Keratinocyte (primary cell): ENCODE measurements at regions not wholly inside any gene's neighbourhood (a gene's known extent, or its start where the extent isn't known, plus 50 kb on each side); places are given as distances from the start of the nearest gene placed in this dataset.
"Not testable (repeated sequence)": the region's sequence is repeated elsewhere in the genome, so short reads cannot be mapped to it uniquely, and the experiment has no call there.

Source experiments
- DNase-seq: peaks from one replicate; pipeline ENCODE4 v3.0.0-alpha.2; 2011; ENCODE audit warnings: low read depth, missing footprints, low spot score
- FAIRE-seq: peaks from 2 replicates; lab custom pipeline; 2011; peaks lifted over from hg19 to GRCh38; lab: Jason Lieb, UNC
- H2AFZ ChIP-seq: 2 replicates; pipeline ENCODE4 v1.6.0; 2012; ENCODE audit warnings: low read length, control low read depth, inconsistent platforms; ENCODE audit not compliant: control insufficient read depth
- H3K27ac ChIP-seq: 2 replicates; pipeline ENCODE4 v1.5.1; 2011; ENCODE audit warnings: low read length; ENCODE audit not compliant: control insufficient read depth, insufficient read depth
- H3K27me3 ChIP-seq: 3 replicates; pipeline ENCODE4 v1.6.0; 2011; ENCODE audit warnings: low read length; ENCODE audit not compliant: control insufficient read depth, insufficient read depth; ENCODE audit errors: extremely low read depth
- H3K36me3 ChIP-seq, 2 experiments: 2 replicates in 1 of 2; 3 replicates in 1 of 2; pipeline ENCODE4 v1.5.1; 2011; ENCODE audit warnings: low read length in 2 of 2, mild to moderate bottlenecking in 1 of 2; ENCODE audit not compliant: control insufficient read depth in 2 of 2, insufficient read depth in 2 of 2; ENCODE audit errors: extremely low read depth in 1 of 2
- H3K4me1 ChIP-seq: 3 replicates; pipeline ENCODE4 v1.5.1; 2011; ENCODE audit warnings: low read length; ENCODE audit not compliant: control insufficient read depth, insufficient read depth; ENCODE audit errors: extremely low read depth
- H3K4me2 ChIP-seq: 3 replicates; pipeline ENCODE4 v1.6.0; 2011; ENCODE audit warnings: low read depth, low read length; ENCODE audit not compliant: control insufficient read depth, insufficient read depth; ENCODE audit errors: extremely low read depth
- H3K4me3 ChIP-seq, 3 experiments: fragments of 200-600 bp in 1 of 3; sonication (generic) in 1 of 3; 2 replicates in 2 of 3; 3 replicates in 1 of 3; pipeline ENCODE4 v1.5.1; 2011 to 2016; ENCODE audit warnings: low read length in 3 of 3, mild to moderate bottlenecking in 3 of 3, control low read depth in 2 of 3, inconsistent platforms in 1 of 3, low read depth in 1 of 3, mixed read lengths in 1 of 3, mixed run types in 1 of 3, moderate library complexity in 1 of 3; ENCODE audit not compliant: control insufficient read depth in 2 of 3, insufficient read depth in 2 of 3; ENCODE audit errors: extremely low read depth in 1 of 3
- H3K79me2 ChIP-seq: 2 replicates; pipeline ENCODE4 v1.6.0; 2012; ENCODE audit warnings: low read length; ENCODE audit not compliant: control insufficient read depth, insufficient read depth
- H3K9ac ChIP-seq: 3 replicates; pipeline ENCODE4 v1.6.0; 2011; ENCODE audit warnings: low read length; ENCODE audit not compliant: control insufficient read depth, insufficient read depth; ENCODE audit errors: extremely low read depth
- H3K9me1 ChIP-seq: 3 replicates; pipeline ENCODE4 v1.6.0; 2011; ENCODE audit warnings: low read length; ENCODE audit not compliant: control insufficient read depth, insufficient read depth; ENCODE audit errors: extremely low read depth
- H3K9me3 ChIP-seq: 2 replicates; pipeline ENCODE4 v1.5.1; 2012; ENCODE audit warnings: low read depth, low read length; ENCODE audit not compliant: control insufficient read depth
- H4K20me1 ChIP-seq: 3 replicates; pipeline ENCODE4 v1.6.0; 2011; ENCODE audit warnings: low read length; ENCODE audit not compliant: control insufficient read depth, insufficient read depth; ENCODE audit errors: extremely low read depth
- CTCF ChIP-seq, 3 experiments: IDR thresholded peaks in 1 of 3; conservative IDR thresholded peaks in 1 of 3; optimal IDR thresholded peaks in 1 of 3; 2 replicates in 2 of 3; 3 replicates in 1 of 3; pipeline versions ENCODE3 to v1.5.1; 2011; ENCODE audit warnings: low read length in 3 of 3, mild to moderate bottlenecking in 3 of 3, moderate library complexity in 2 of 3, control low read depth in 1 of 3, inconsistent platforms in 1 of 3; ENCODE audit not compliant: insufficient read depth in 2 of 3; ENCODE audit errors: extremely low read depth in 1 of 3
- EZH2 ChIP-seq: IDR thresholded peaks from one replicate; pipeline ENCODE4 v1.6.1; 2012; ENCODE audit warnings: inconsistent platforms, mild to moderate bottlenecking, low read length, moderate library complexity
- dilution Hi-C: fragments of 300-500 bp; cut with MboI; formaldehyde crosslinking; loops from one replicate; pipeline ENCODE4 v1.7.0; 2020; ENCODE audit warnings: low sequenced_read_pairs; ENCODE audit not compliant: extremely low pct_ligation_motif_present

DNA sequence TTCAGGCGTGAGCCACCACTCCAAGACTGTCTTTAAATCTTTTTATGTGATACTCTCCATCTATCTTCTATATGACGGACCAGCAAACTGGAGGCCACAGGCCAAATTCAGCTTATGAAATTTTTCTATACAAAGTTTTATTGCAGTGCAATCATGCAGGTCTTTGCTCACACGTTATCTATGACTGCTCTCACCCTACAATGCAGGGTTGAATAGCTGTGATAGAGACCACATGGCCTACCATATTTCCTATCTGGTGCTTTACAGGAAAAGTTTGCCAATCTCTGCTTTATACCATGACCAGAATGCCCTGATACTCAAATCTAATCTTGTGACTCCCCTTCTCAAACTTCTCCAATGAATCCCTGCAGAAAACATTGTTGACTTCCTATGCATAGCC is 89.5 kb upstream of the ACBD5 start:
- H3K4me2 ChIP-seq: no peak overlapping the region
- no peaks in the 10 kb centered on the region for H3K9me3 ChIP-seq
- no peaks in the 10 kb centered on the region for H3K79me2 ChIP-seq
- no peaks in the 10 kb centered on the region for H3K4me1 ChIP-seq
- H3K9ac ChIP-seq: no peak overlapping the region
- H3K27ac ChIP-seq: no peak overlapping the region
- no peaks in the 10 kb centered on the region for H4K20me1 ChIP-seq
- H3K9me1 ChIP-seq: no peaks in the 10 kb centered on the region
- no peaks in the 10 kb centered on the region for H3K36me3 ChIP-seq
- no peak overlapping the region for H3K4me3 ChIP-seq
- DNase-seq (no peak), FAIRE-seq (no peak)
- no peak overlapping the region for H2AFZ ChIP-seq
- dilution Hi-C loops: no loop called here
- no peaks in the 10 kb centered on the region for H3K27me3 ChIP-seq
- TF ChIP-seq EZH2 (no peak), CTCF (optimal IDR thresholded peaks at IDR 0.05 in 1 of 3, IDR thresholded peaks at IDR 0.05 in 1 of 3, conservative IDR thresholded peaks at IDR 0.05 in 1 of 3; ENCODE audit: extremely low read depth in 1 of 3, insufficient read depth in 2 of 3, low read length in 3 of 3) (no peak)

DNA sequence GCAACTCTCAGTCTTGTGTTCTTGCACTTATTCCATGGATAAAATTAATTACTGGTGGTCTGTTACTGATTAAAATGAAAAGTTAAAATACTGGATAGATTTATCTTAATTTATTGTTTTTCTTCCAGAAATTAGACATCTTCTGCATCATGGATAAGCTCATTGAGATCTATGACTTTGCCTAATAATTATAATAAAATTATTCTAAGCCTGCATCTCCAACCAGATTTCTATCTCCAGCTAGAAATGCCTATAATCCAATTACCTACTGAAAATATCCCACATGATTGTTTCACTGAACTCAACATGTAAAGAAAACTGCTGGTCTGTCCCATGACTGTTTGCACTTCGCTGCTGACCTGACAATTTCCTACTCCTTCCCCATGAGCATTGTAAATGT is 88.3 kb upstream of the ACBD5 start:
- no peak overlapping the region for H3K4me2 ChIP-seq
- H3K9me3 ChIP-seq: no peaks in the 10 kb centered on the region
- no peak for TF ChIP-seq EZH2
- no peak for TF ChIP-seq CTCF (optimal IDR thresholded peaks at IDR 0.05 in 1 of 3, IDR thresholded peaks at IDR 0.05 in 1 of 3, conservative IDR thresholded peaks at IDR 0.05 in 1 of 3; ENCODE audit: extremely low read depth in 1 of 3, insufficient read depth in 2 of 3, low read length in 3 of 3)
- H2AFZ ChIP-seq: no peak overlapping the region
- no peaks in the 10 kb centered on the region for H3K4me1 ChIP-seq
- H3K36me3 ChIP-seq: no peaks in the 10 kb centered on the region
- H3K79me2 ChIP-seq: no peaks in the 10 kb centered on the region
- no peak overlapping the region for H3K9ac ChIP-seq
- H3K27me3 ChIP-seq: no peaks in the 10 kb centered on the region
- no peak overlapping the region for H3K27ac ChIP-seq
- no peak for DNase-seq
- no peak overlapping the region for H3K4me3 ChIP-seq
- H3K9me1 ChIP-seq: no peaks in the 10 kb centered on the region
- no peaks in the 10 kb centered on the region for H4K20me1 ChIP-seq
- FAIRE-seq: no peak
- dilution Hi-C loops: no loop called here

- H4K20me1 ChIP-seq, H3K27ac ChIP-seq, dilution Hi-C loops, H3K27me3 ChIP-seq, H3K79me2 ChIP-seq, H3K4me1 ChIP-seq, H3K4me3 ChIP-seq, H3K4me2 ChIP-seq, H3K9me1 ChIP-seq, H2AFZ ChIP-seq, H3K9ac ChIP-seq, H3K9me3 ChIP-seq, DNase-seq, FAIRE-seq, H3K36me3 ChIP-seq: not testable (repeated sequence)
Observed at GRCh38 chr10:27326748-27327147, 86.2 kb upstream of the ACBD5 start.
